ENCODE measurements at regions not wholly inside any gene's neighbourhood (a gene's known extent, or its start where the extent isn't known, plus 50 kb on each side); places are given as distances from the start of the nearest gene placed in this dataset.

DNA sequence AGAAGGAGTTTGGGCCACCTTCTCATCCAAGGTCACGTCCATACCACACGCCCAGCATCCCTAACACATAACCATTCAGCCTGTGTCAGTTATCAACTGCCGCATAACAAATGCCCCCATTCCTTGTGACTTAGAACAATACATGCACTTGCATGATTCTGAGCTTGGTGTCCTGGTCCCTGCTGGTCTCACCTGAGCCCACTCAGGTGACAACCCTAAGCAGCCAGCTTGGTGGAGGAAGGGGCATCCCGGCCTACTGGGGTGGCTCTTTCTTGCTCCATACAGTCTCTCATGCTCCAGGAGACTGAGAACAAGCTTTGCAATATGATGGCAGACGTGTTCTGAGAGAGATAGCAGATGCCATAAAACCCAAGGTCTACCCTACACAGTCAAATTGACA is 1276.9 kb downstream of the TBC1D22A start:
- DNase-seq (ENCODE audit: extremely low read depth, insufficient read length) = no peak
- TF ChIP-seq CTCF (IDR thresholded peaks at IDR 0.05; ENCODE audit: insufficient read depth, low read length, poor library complexity, severe bottlenecking) = no peak
- H3K27me3 ChIP-seq (replicated peaks; ENCODE audit: control insufficient read depth, insufficient read depth, low read length) = no peaks in the 10 kb centered on the region
- no peak overlapping the region for H3K4me3 ChIP-seq (replicated peaks; ENCODE audit: low read depth, low read length)
- H3K36me3 ChIP-seq (ENCODE audit: control insufficient read depth, insufficient read depth, low read length) = no peaks in the 10 kb centered on the region

DNA sequence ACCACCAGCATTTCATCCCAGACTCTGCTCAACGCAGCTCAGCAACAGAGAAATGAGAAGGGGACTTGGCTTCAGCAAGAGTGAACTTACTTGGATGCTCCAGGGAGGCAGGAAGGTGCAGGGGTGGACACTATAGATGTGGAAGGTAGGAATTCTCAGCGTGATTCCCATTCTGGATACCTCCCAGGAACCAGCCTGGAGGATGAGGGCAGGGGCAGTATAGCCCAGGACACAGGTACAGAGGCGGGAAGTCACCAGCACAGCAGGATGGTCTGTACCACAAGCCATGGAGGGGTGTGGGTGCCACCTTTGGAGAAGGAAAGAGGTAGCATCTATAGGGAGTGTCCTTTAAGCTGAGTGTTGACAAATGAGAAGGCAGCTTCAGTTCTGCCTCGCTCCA is 1275.2 kb downstream of the TBC1D22A start:
- no peak for DNase-seq (ENCODE audit: extremely low read depth, insufficient read length)
- Histone ChIP-seq H3K4me3 (replicated peaks; ENCODE audit: low read depth, low read length) (no peak overlapping the region), H3K27me3 (replicated peaks; ENCODE audit: control insufficient read depth, insufficient read depth, low read length) (no peaks in the 10 kb centered on the region), H3K36me3 (ENCODE audit: control insufficient read depth, insufficient read depth, low read length) (no peaks in the 10 kb centered on the region)
- TF ChIP-seq CTCF (IDR thresholded peaks at IDR 0.05; ENCODE audit: insufficient read depth, low read length, poor library complexity, severe bottlenecking) = no peak

DNA sequence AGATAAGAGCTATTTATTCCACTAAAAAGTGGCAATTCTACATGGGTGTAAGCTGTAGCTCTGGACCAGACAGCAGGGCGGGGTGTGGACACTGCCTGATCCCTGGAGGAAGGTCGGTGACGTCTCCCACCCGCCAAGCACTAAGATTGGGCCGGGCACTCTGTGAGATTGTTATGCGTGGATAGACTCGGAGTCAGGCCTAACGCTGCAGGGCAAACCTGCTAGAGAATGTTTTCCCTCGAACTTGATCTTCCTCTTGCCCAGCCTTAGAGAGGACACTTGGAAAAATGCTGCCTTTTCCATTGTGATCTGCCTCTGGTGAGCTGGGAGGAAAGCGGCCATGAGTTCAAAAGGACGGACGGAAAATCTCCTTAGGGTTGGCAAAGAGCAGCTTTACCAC is 1273.4 kb downstream of the TBC1D22A start:
- Histone ChIP-seq H3K36me3 (ENCODE audit: control insufficient read depth, insufficient read depth, low read length) (no peaks in the 10 kb centered on the region), H3K27me3 (replicated peaks; ENCODE audit: control insufficient read depth, insufficient read depth, low read length) (no peaks in the 10 kb centered on the region), H3K4me3 (replicated peaks; ENCODE audit: low read depth, low read length) (no peak overlapping the region)
- no peak for DNase-seq (ENCODE audit: extremely low read depth, insufficient read length)
- TF ChIP-seq CTCF (IDR thresholded peaks at IDR 0.05; ENCODE audit: insufficient read depth, low read length, poor library complexity, severe bottlenecking) = no peak

- no peak overlapping the region for H3K4me3 ChIP-seq (replicated peaks; ENCODE audit: low read depth, low read length)
- TF ChIP-seq CTCF (IDR thresholded peaks at IDR 0.05; ENCODE audit: insufficient read depth, low read length, poor library complexity, severe bottlenecking) = no peak
- no peaks in the 10 kb centered on the region for H3K36me3 ChIP-seq (ENCODE audit: control insufficient read depth, insufficient read depth, low read length)
- DNase-seq (ENCODE audit: extremely low read depth, insufficient read length) = no peak
- no peaks in the 10 kb centered on the region for H3K27me3 ChIP-seq (replicated peaks; ENCODE audit: control insufficient read depth, insufficient read depth, low read length)
These were observed 1269.1 kb downstream of the TBC1D22A start for GRCh38 chr22:48031589-48031988.

GRCh38 chr22:48025096-48025495 is 1262.6 kb downstream of the TBC1D22A start:
- Histone ChIP-seq H3K36me3 (ENCODE audit: control insufficient read depth, insufficient read depth, low read length) (no peaks in the 10 kb centered on the region), H3K27me3 (replicated peaks; ENCODE audit: control insufficient read depth, insufficient read depth, low read length) (no peaks in the 10 kb centered on the region), H3K4me3 (replicated peaks; ENCODE audit: low read depth, low read length) (no peak overlapping the region)
- no peak for TF ChIP-seq CTCF (IDR thresholded peaks at IDR 0.05; ENCODE audit: insufficient read depth, low read length, poor library complexity, severe bottlenecking)
- DNase-seq (ENCODE audit: extremely low read depth, insufficient read length) = no peak

- no peak for DNase-seq (ENCODE audit: extremely low read depth, insufficient read length)
- no peak for TF ChIP-seq CTCF (IDR thresholded peaks at IDR 0.05; ENCODE audit: insufficient read depth, low read length, poor library complexity, severe bottlenecking)
- H3K4me3 ChIP-seq (replicated peaks; ENCODE audit: low read depth, low read length) = no peak overlapping the region
- H3K27me3 ChIP-seq (replicated peaks; ENCODE audit: control insufficient read depth, insufficient read depth, low read length) = no peaks in the 10 kb centered on the region
- H3K36me3 ChIP-seq (ENCODE audit: control insufficient read depth, insufficient read depth, low read length) = no peaks in the 10 kb centered on the region
These were observed 1259.5 kb downstream of the TBC1D22A start for GRCh38 chr22:48021991-48022401.
